ENCODE measurements at regions not wholly inside any gene's neighbourhood (a gene's known extent, or its start where the extent isn't known, plus 50 kb on each side); places are given as distances from the start of the nearest gene placed in this dataset.

- TF ChIP-seq POLR2A (IDR thresholded peaks at IDR 0.05; ENCODE audit: low read depth, low read length): no peak
- TF ChIP-seq SPI1 (IDR thresholded peaks at IDR 0.05; ENCODE audit: low read depth, low read length): no peak
- no peak for TF ChIP-seq POLR2AphosphoS5 (IDR thresholded peaks at IDR 0.05; ENCODE audit: low read depth, low read length)
- no peak for TF ChIP-seq TAF1 (IDR thresholded peaks at IDR 0.05; ENCODE audit: low read depth, low read length)
- no peak for TF ChIP-seq PAX5 (IDR thresholded peaks at IDR 0.05; ENCODE audit: insufficient read depth, low read length, severe bottlenecking)
Measured at GRCh38 chr6:138577151-138577915, 78.0 kb upstream of the NHSL1 start.
